ENCODE measurements at regions not wholly inside any gene's neighbourhood (a gene's known extent, or its start where the extent isn't known, plus 50 kb on each side); places are given as distances from the start of the nearest gene placed in this dataset.
A peak's percentile ranks its signal among the peaks of the same experiment; 100 is the strongest.

- Histone ChIP-seq H3K36me3 (ENCODE audit: low read depth, missing control alignments) (no peaks in the 10 kb centered on the region), H3K9me3 (no peaks in the 10 kb centered on the region), H3K4me1 (no peaks in the 10 kb centered on the region), H3K27me3 (no peaks in the 10 kb centered on the region), H3K4me3 (no peak overlapping the region), H3K27ac (no peak overlapping the region)
- 96 to 100% methylated on average over 1 of the region's 1 CpG for WGBS, 2 donors
- TF ChIP-seq CTCF (IDR thresholded peaks at IDR 0.05), result no peak
- TF ChIP-seq POLR2A (IDR thresholded peaks at IDR 0.05), result no peak
- DNase-seq, result no peak
- intact Hi-C loops (cut with DNase I; ENCODE audit: low total_unique reads), result no loop called here
These were observed 200.4 kb upstream of the ADGRL2 start for GRCh38 chr1:81600363-81600762.

- no peak for TF ChIP-seq CTCF (IDR thresholded peaks at IDR 0.05)
- TF ChIP-seq POLR2A (IDR thresholded peaks at IDR 0.05), result no peak
- intact Hi-C loops (cut with DNase I; ENCODE audit: low total_unique reads), result no loop called here
- no peaks in the 10 kb centered on the region for H3K27me3 ChIP-seq
- H3K4me3 ChIP-seq, result no peak overlapping the region
- no peak overlapping the region for H3K27ac ChIP-seq
- H3K4me1 ChIP-seq, result no peaks in the 10 kb centered on the region
- no peaks in the 10 kb centered on the region for H3K9me3 ChIP-seq
- no peak for DNase-seq
- WGBS, 2 donors, result 89 to 93% methylated on average over 4 of the region's 4 CpGs
- no peaks in the 10 kb centered on the region for H3K36me3 ChIP-seq (ENCODE audit: low read depth, missing control alignments)
These were observed 202.1 kb upstream of the ADGRL2 start for GRCh38 chr1:81598623-81599022.

GRCh38 chr1:81597720-81598426, 202.9 kb upstream of the ADGRL2 start:
- 86 to 89% methylated on average over 3 of the region's 3 CpGs for WGBS, 2 donors
- no peaks in the 10 kb centered on the region for H3K36me3 ChIP-seq (ENCODE audit: low read depth, missing control alignments)
- H3K9me3 ChIP-seq, result no peaks in the 10 kb centered on the region
- H3K4me1 ChIP-seq, result no peaks in the 10 kb centered on the region
- H3K27ac ChIP-seq, result no peak overlapping the region
- H3K27me3 ChIP-seq, result no peaks in the 10 kb centered on the region
- intact Hi-C loops (cut with DNase I; ENCODE audit: low total_unique reads), result no loop called here
- no peak overlapping the region for H3K4me3 ChIP-seq
- no peak for DNase-seq
- TF ChIP-seq CTCF (IDR thresholded peaks at IDR 0.05) (no peak), POLR2A (IDR thresholded peaks at IDR 0.05) (no peak)

GRCh38 chr1:81596341-81596740, 204.4 kb upstream of the ADGRL2 start:
- intact Hi-C loops (cut with DNase I; ENCODE audit: low total_unique reads), result no loop called here
- TF ChIP-seq CTCF (IDR thresholded peaks at IDR 0.05), result no peak
- no peak for TF ChIP-seq POLR2A (IDR thresholded peaks at IDR 0.05)
- Histone ChIP-seq H3K27me3 (no peaks in the 10 kb centered on the region), H3K9me3 (no peaks in the 10 kb centered on the region), H3K27ac (no peak overlapping the region), H3K4me1 (no peaks in the 10 kb centered on the region), H3K4me3 (no peak overlapping the region), H3K36me3 (ENCODE audit: low read depth, missing control alignments) (no peaks in the 10 kb centered on the region)
- WGBS, 2 donors, result 46 to 72% methylated on average over 14 of the region's 14 CpGs
- DNase-seq, result peak; percentile 14

- Histone ChIP-seq H3K27ac (no peak overlapping the region), H3K9me3 (no peaks in the 10 kb centered on the region), H3K27me3 (no peaks in the 10 kb centered on the region), H3K36me3 (ENCODE audit: low read depth, missing control alignments) (no peaks in the 10 kb centered on the region), H3K4me3 (no peak overlapping the region), H3K4me1 (no peaks in the 10 kb centered on the region)
- no peak for DNase-seq
- WGBS, 2 donors, result 47 to 64% methylated on average over 1 of the region's 1 CpG
- no peak for TF ChIP-seq POLR2A (IDR thresholded peaks at IDR 0.05)
- no peak for TF ChIP-seq CTCF (IDR thresholded peaks at IDR 0.05)
- intact Hi-C loops (cut with DNase I; ENCODE audit: low total_unique reads), result no loop called here
These were observed 206.5 kb upstream of the ADGRL2 start for GRCh38 chr1:81594206-81594605.
